ENCODE measurements at regions not wholly inside any gene's neighbourhood (a gene's known extent, or its start where the extent isn't known, plus 50 kb on each side); places are given as distances from the start of the nearest gene placed in this dataset.

- ATAC-seq (no peak), FAIRE-seq (no peak), DNase-seq (ENCODE audit: low spot score) (no peak)
- in situ Hi-C loops (cut with HindIII; ENCODE audit: extremely low pct_ligation_motif_present, low pct_unique_long_range_greater_than_20kb) = no loop called here
- H3K4me3 ChIP-seq (replicated peaks in 1 of 3; ENCODE audit: insufficient read depth in 1 of 3, low read depth in 2 of 3, low read length in 3 of 3) = no peak overlapping the region
- peaks cover 81% of the 10 kb centered on the region for H3K9me3 ChIP-seq (ENCODE audit: low read length)
- H3K4me1 ChIP-seq (ENCODE audit: insufficient read depth, low read length) = no peaks in the 10 kb centered on the region
- H3K4me2 ChIP-seq (ENCODE audit: low read depth, low read length) = no peak overlapping the region
- no peaks in the 10 kb centered on the region for H3K36me3 ChIP-seq (replicated peaks in 1 of 2; ENCODE audit: control insufficient read depth in 1 of 2, insufficient read depth in 2 of 2, low read length in 2 of 2)
- no peak overlapping the region for H3K27ac ChIP-seq (ENCODE audit: extremely low read length, insufficient read depth, low read length)
- intact Hi-C loops (cut with micrococcal nuclease; ENCODE audit: unreplicated experiment) = no loop called here
- no peaks in the 10 kb centered on the region for H3K79me2 ChIP-seq (ENCODE audit: insufficient read depth, low read length)
- ChIA-PET CTCF (ENCODE audit: low intra/inter-chr PET ratio, low total read pairs) (no interaction called here), POLR2A (no interaction called here)
- no peaks in the 10 kb centered on the region for H3K27me3 ChIP-seq (ENCODE audit: control insufficient read depth in 1 of 2, insufficient read depth in 2 of 2, low read length in 2 of 2)
- no peak overlapping the region for H2AFZ ChIP-seq (ENCODE audit: low read length)
- TF ChIP-seq ADNP (CRISPR knock-in tag; IDR thresholded peaks at IDR 0.05) = no peak
- TF ChIP-seq NKX3-1 (CRISPR knock-in tag; IDR thresholded peaks at IDR 0.05) = no peak
- TF ChIP-seq ZC3H4 (CRISPR knock-in tag; IDR thresholded peaks at IDR 0.05; ENCODE audit: borderline replicate concordance) = no peak
- TF ChIP-seq BCL3 (CRISPR knock-in tag; IDR thresholded peaks at IDR 0.05) = no peak
- no peak for TF ChIP-seq RNF2 (conservative IDR thresholded peaks at IDR 0.05; ENCODE audit: low read depth)
- TF ChIP-seq HOXD1 (CRISPR knock-in tag; IDR thresholded peaks at IDR 0.05) = no peak
- TF ChIP-seq SNAI1 (CRISPR knock-in tag; IDR thresholded peaks at IDR 0.05; ENCODE audit: borderline replicate concordance) = no peak
- TF ChIP-seq SNRNP70 (IDR thresholded peaks at IDR 0.05; ENCODE audit: low read depth, low read length) = no peak
- no peak for TF ChIP-seq FLYWCH1 (CRISPR knock-in tag; IDR thresholded peaks at IDR 0.05)
- TF ChIP-seq ZNF768 (CRISPR knock-in tag; IDR thresholded peaks at IDR 0.05) = no peak
- TF ChIP-seq RBAK (CRISPR knock-in tag; IDR thresholded peaks at IDR 0.05) = no peak
- H4K20me1 ChIP-seq (ENCODE audit: insufficient read depth, low read length) = no peaks in the 10 kb centered on the region
- no TSS peak for BruUV-seq (replicated peaks)
- no peak overlapping the region for H3K9ac ChIP-seq (ENCODE audit: insufficient read depth, low read depth, low read length)
Observed at GRCh38 chr3:498487-498886, 301.9 kb downstream of the CHL1 start.

Measured in HepG2 (cell line).